GM19035 (cell line): ENCODE measurements at regions not wholly inside any gene's neighbourhood (a gene's known extent, or its start where the extent isn't known, plus 50 kb on each side); places are given as distances from the start of the nearest gene placed in this dataset.
"Not testable (repeated sequence)": the region's sequence is repeated elsewhere in the genome, so short reads cannot be mapped to it uniquely, and the experiment has no call there.

Experiments used
- ATAC-seq: cut with Tn5 transposase; IDR thresholded peaks from one replicate; pipeline ENCODE4 v1.9.1; 2021; ENCODE audit not compliant: unreplicated experiment

DNA sequence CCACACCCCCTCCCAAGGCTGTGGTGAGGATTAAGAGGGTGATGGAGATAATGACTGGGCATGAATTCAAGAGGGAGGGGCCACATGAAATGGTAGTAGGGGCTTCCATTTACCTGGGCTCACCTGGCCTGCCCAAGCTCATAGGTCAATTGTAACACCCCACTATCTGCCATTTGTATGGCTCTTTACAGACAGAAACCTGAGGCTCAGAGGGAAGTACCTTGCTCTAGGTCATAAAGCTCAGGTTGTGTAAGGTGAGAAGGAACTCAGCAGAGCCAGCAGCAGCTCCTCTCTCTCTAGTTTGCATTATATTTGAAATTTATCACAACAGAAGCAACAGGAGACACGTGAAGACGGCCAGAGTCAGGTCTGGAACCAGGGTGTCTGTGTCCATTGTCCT lies 133.4 kb upstream of the ALDH1B1 start:
- ATAC-seq: no peak

DNA sequence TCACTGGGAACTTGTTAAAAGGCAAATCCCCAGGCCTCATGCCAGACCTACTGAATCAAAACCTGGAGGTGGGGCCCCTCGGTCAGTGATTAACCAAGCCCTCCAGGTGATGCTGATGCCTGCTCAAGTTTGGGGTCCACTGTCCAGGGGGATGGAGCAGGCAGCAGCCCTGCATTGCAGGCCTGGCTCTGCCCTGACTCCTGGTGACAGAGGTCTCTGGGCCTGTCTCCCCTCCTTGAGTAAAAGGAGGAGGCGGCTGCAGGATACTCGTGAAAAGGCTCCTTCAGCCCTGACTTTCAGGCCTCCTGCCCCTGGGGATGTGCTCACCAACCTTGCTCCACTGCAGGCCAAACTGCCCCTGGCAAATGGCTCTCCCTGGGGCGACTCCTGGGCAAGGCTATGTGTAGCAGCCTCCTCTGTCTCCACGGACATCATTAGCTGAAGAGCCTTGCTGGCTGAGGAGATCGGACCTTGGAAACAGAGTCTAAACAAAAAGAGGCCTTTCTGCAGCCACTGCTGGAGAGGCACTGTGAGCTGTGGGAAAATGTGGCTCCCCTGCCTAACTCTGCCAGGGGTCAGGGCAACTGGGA lies 134.8 kb upstream of the ALDH1B1 start:
- no peak for ATAC-seq

DNA sequence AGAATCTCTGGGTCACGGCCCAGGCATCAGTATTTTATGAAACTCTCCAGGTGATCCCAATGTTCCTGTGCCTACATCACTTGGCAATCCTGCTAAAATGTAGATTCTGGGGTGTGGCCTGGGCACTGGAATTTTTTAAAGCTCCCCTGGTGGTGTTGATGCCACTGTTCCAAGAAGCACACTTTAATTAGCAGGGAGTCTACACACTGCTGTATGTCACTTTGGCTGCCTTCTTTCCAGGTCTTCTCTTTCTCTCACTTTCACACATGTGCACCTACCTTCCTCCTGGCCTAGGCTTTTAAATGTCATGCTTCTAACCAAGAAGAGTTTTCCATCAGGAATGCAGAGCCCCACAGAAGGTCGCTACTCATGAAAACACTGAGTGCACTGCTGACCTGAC lies 136.0 kb upstream of the ALDH1B1 start:
- no peak for ATAC-seq

DNA sequence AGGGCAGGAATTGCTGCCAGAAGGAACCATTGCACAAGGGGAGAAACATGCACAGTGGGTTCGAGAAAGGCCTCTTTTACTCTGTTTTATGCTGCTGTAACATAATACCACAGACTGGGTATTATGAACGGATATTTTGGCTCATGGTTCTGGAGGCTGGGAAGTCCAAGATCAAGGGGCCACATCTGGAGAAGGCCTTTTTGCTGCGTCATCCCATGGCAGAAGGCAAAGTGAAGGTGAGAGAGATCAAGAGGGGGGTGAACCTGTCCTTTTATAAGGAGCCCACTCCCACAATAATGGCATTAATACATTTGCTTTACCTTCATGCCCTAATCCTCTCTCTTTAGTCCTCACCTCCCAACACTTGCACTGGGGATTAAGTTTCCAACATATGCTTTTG lies 136.9 kb upstream of the ALDH1B1 start:
- no peak for ATAC-seq

DNA sequence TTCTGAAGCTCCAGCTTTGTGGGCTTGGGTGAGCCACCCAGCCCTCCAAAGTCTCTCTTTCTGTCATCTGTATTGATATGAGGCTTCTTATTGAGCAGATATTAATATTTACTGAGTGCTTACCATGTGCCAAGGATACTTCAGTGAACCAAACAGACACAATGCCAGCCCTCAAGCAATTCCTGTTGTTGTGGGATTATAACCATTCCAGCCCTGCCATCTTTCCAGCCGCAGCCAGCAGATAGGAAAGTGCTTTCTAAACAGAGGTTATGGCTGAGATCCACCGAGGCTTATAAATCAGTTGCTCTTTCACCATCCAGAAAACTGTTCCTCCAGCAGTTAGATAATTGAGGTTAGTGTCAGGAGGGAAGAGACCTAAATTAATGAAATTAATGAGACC lies 137.7 kb upstream of the ALDH1B1 start:
- no peak for ATAC-seq

DNA sequence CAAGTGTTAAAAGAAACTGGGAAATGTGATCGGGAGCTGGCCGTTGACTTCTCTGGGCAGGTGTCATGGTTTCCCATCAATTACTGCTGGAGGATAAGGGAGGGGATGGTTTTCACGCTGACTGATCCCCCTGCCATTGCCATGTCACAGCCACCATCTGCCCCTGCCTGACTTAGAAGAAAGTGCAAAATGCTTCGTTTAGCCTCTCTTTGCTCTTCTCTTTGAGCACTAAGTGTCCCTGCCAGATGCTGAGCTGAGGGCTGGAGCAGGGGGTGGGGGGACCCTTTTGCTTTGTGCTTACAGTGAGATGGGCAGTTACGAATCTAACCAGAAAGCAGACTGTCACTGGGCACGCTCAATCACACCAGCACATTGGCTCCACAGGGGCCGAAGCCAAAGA lies 138.4 kb upstream of the ALDH1B1 start:
- ATAC-seq: no peak

DNA sequence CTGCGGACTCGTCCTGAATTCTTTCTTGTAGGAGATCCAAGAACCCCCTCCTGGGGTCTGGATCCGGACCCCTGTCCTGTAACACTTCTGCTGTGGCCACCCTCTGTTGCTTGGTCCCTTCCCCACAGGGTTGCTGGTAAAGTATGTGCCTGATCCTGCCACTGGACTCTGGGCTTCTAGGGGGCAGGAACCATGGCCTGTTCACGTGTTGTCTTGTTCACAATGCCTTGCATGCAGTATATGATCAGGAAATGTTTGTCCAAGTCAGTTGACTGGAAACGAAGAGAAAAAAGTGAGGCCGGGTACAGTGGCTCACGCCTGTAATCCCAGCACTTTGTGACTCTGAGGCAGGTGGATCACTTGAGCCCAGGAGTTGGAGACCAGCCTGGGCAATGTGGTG lies 139.3 kb upstream of the ALDH1B1 start:
- ATAC-seq: no peak

DNA sequence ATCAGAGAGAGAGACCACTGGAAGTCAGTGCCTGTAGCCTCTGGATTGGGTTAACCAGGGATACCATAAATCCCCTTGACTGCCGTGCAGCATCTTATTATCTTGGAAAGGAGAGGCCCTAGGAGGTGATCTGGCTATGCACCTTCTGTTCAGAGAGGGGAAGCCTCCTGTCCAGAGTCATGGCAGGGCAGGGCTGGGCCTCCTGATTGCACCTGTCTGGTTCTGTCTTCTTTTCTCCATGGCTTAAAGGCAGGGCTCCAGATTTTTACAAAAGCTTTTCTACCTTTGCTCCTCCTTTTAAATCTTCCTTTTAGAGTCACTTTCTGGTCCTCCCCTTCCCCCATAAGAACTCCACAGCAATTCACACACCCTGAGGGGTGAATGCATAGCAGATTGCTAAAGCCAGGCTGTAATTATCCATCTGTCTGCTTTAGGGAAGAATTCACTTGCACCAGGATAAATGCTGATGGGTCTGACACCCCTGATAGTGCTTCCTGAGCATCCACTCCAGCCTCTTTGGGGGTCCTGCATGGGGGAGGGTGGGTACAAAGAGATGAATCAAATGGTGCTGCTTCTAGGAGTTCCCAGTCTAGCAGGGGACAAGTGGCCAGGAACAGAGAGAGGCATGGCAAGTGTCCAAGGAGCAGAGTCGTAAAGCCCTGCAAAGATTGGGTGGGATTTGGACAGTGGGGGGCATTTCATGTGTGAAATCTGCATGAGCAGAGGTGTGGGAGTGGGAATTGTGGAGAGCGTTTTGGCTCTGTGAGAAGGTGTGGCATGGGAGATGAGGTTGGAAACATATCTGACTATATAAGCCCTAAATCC lies 141.3 kb upstream of the ALDH1B1 start:
- no peak for ATAC-seq

DNA sequence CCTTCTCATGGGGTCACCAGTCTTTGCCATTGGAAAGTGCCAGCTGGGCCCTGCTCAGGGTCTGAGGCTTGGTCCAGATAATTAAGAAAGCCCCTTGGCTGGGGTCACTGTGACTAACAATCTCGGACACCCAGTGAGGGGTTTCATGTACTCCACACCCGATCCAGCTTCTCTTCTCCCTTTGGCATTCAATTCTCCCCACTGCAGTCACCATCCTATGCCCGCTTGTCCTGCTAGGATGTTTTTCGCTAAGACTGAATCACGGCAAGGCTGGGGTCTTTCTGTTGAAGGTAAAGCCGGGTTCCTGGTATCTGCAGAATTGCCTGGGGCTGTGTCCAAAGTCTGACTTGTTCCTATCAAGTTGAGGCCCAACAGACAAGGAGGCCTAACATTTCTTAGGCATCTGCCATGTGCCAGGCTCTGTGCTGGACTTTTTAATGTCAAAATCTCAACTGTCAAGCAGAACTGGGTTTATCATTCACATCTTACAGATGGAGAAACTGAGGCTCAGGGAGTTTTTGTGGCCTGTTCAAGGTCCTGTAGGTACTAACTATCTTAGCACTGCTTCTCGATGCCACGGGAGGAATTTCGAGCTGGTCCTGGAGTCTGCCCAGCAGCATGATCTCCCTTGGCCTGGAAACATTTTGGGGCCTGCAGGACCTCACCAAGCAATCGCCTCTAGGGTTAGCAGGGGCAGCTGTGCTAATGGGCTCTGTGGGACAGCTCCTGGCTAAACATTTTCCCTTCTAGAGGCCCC lies 142.0 kb upstream of the ALDH1B1 start:
- no peak for ATAC-seq

DNA sequence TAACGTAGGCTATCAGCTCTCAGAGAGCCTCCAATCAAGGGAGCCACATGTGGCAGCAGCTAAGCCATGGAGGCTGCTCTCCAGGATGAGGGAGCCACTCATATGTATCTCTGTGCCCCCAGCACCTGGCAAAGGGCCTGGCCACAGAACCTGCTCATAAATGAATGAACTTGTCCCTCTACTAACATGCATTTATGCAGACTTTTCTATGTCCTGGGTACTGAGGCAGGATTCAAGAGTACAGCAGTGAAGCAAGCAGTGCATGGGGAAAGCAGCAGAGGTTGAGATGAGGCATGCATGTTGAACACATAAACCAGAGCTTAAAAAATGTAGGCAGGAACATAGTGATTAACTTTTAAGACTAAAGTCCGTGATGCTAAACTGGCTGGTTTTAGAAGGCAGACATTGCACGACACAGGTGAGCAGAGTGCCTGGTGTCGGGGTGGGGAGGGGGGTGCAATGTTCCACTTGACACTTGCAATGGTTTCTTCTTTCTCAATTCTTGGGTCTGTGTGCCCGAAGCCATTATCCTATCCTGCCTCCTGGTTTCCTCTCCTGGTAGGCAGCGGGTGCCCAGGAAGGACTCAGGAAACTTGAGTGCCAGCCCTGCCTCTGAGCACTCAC lies 142.8 kb upstream of the ALDH1B1 start:
- ATAC-seq: no peak

DNA sequence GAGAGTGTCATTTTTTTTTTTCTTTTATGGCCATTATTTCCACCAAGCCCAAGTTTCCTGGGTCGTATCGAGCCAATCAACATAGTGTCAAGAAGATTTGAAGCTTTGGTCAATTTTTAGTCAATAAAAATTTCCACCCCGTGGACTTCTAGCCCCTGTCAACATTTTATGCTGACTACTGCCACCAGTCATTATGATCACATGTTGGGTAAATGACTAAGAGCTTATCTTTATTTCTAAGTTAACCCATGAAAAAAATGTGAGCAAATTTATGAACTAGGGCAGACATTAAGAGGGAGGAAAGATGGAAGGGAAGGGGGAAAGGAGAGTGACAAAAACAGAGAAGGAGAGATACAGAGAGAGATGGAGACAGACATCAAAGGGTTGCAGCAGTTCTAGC lies 143.5 kb upstream of the ALDH1B1 start:
- no peak for ATAC-seq

DNA sequence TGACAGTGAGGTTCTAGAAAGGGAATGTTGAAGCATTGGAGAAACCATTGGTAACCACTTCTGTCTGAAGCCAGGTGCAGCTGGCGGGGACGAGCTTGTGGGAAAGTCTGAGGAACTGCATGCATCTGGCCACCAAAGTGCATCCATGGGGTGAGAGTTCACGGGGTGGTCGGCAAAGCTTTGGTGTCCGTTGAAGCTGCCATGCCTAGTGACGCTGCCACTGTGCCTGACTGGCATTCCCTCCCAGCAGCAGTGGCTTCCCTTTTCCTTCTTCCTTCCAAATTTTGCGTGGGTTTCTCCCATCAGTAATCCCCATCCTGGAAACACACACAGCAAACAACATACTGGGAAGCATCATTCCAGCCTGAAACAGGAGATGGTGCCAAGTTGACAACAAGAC lies 145.7 kb upstream of the ALDH1B1 start:
- ATAC-seq: no peak

DNA sequence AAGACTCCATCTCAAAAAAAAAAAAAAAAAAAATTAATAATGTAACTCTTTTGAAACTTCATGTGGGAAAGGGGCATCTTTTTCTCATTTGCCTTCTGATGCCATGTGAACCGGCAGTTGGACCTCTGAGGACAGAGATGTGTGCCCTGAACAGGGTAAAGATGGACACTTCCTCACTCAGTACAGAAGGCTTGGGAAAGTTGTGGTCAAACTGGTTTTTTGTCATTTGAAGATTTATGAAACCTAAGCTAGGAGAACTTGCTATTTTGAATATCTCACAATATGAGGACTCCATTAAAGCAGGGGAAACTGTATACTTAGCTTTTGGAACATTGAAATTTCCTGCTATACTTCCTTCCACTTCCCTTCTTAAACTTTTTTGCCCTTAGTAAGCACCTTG lies 147.5 kb upstream of the ALDH1B1 start:
- ATAC-seq: no peak

DNA sequence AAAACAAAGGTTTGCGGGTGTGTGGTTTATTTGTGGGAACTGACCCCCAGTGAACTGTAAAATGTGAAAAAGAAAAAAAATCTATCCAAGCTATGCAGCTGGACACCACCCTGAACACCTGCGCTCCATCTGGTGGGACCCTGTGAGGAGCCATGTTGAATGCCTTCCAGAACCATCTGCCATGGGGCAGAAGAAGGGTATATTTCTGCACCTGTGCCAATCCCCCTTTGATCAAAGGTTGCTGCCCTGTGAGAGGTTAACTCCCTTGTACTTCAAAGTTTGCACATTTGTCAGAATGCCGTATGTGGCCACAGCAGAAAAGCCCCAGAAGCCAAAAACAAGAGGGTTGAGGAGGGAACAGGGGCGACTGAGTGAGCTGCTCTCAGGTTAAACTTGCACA lies 148.5 kb upstream of the ALDH1B1 start:
- no peak for ATAC-seq

DNA sequence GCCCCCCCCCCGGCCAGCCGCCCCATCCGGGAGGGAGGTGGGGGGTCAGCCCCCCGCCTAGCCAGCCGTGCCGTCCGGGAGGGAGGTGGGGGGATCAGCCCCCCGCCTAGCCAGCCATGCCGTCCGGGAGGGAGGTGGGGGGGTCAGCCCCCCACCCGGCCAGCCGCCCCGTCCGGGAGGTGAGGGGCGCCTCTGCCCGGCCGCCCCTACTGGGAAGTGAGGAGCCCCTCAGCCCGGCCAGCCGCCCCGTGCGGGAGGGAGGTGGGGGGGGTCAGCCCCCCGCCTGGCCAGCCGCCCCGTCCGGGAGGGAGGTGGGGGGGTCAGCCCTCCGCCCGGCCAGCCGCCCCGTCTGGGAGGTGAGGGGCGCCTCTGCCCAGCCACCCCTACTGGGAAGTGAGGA lies 150.4 kb upstream of the ALDH1B1 start:
- ATAC-seq: not testable (repeated sequence)

DNA sequence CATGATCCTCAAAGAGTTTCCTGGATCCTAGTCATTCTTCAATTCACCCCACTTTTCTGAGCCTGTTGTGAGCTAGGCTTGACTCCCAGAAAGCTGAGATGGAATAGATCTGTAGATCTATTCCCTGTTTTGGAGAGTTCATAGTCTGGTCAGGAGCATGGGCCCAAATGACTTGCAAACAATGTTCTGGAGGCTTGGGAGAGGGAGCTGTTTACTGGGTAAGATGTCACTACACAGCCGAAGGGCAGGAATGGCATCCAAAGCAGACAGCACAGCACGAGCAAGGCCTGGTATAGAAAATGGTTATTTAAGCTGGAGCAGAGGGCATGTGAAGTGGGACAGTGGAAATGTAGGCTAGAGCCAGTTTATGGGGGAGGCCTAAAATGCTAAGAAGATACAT lies 152.5 kb upstream of the ALDH1B1 start:
- no peak for ATAC-seq

DNA sequence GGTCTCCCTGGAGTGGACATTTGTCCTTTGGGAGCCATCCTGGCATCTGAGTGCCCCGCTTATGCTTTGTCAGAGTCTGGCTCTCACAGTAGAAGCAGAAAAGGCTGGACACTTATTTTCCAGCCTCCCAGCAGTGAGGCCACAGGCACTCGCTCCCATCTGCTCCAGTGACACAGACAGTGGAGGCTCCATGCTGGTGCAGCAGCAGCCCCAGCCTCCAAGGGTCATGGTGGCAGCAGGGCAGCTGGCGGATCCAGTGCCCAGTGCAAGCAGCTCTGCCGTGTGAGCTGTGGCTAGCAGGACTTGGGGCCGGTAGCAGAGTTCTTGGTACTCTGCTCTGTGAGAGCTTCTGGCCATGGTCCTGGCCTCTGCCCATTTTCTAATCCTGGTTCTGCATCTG lies 157.3 kb upstream of the ALDH1B1 start:
- ATAC-seq: no peak

DNA sequence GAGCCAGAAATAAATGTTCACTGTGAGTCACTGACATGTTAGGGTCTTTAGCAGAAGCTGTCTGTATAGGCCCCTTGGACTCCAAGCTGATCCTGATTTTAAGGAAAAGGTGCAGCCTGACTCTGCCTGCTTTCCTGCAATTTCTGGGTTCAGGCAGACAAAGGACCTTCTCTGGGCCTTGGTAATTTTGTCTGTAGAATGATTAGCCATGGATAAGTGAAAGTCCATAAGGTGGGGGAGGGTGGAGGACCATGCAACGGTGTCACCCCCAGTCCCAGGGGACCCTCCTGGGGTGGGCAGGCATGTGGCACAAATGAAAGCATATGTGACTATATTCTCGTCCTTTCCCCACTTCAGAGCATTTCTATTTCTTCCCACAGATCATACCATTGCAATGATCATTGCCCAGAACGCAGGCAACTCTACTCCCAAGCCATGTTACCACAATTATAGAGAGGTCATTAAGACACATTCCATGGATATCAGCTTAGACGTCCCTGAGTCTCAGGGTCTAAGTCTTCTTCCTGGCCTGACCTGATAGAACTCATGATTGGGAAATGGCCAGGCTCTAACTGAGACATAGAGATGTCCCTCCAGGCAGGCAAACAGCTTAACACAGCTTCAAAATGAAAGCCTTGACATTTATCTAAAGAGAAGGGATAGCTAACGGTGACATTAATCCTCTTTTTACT lies 157.9 kb upstream of the ALDH1B1 start:
- ATAC-seq: no peak

DNA sequence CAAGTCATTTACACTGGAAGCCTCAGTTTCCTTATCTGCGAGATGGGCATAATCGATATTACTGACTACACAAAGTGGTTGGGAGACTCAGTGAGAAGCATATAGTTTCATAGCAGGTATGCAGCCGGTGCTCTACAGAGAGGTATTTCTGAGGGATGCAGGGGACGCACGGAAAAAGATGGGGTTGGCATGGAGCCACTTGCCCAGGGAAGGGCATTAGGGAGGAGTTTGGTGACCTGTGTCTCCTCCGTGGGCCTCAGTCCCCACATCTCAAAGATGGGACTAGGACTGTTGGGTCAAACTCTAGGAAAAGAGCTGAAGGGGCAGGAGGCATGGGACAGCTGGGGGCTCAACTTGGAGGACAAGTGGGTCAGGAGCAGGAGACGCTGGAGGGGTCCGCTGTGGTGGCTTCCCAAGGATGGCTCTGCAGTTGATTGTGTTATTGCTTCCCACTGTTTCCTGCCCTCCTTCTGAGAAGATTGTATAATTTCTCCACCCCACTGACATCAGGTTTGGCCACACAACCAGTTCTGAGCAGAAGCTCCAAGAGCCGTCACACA lies 158.6 kb upstream of the ALDH1B1 start:
- no peak for ATAC-seq

DNA sequence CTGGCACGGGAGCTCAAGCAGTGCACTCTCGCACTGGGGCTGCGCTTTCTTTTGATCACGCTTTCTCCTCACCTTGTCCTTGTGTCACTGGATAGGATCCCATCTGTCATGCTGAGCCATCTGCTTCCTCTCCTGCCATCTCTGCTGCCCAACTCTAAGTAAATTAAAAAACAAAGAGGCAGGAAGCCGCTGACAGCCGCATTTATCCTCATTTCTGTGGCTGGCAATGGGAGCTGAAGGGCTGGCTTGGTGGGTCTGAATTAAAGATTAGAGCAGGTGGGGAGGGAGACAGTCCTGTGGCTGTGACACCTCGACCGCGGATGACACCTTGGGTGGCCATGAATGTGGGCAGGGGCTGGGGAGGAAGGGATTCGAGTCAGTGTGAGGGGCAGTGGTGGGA lies 159.2 kb upstream of the ALDH1B1 start:
- ATAC-seq: no peak

DNA sequence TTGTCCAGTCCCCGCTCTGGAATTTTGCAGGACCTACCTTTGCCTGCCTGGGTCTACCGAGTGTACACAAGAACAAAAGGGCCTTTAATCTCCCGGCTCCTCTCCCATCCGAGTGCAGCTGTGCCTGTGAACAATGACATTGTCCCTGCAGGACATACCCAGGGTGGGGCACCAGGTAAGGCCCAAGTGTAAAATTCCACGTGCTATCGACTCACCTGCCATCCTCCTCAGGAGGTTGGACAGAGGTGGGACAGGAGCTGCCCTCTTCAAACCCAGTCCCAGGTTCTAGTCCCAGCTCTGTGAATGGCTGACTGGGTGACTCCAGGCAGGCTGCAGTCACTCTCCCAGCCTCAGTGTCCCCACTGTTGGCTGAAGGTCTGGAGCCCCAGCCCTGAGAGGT lies 159.6 kb upstream of the ALDH1B1 start:
- ATAC-seq: no peak
